Kidney (tissue), 13 donors: ENCODE measurements at regions not wholly inside any gene's neighbourhood (a gene's known extent, or its start where the extent isn't known, plus 50 kb on each side); places are given as distances from the start of the nearest gene placed in this dataset.

Experiments
- DNase-seq, 5 donors: peaks; one replicate each; pipeline ENCODE4 v3.0.0-alpha.2; 2013 to 2020
- FAIRE-seq: peaks from 2 replicates; lab custom pipeline; 2012; peaks lifted over from hg19 to GRCh38; lab: Jason Lieb, UNC
- H3K27ac ChIP-seq, 2 donors: one replicate each; pipeline ENCODE4 v1.7.0; 2013; ENCODE audit warnings: low read depth in 2 of 2, low read length in 2 of 2, inconsistent platforms in 1 of 2
- H3K27me3 ChIP-seq: one replicate; pipeline ENCODE4 v1.7.1; 2013; ENCODE audit warnings: low read length, inconsistent platforms; ENCODE audit not compliant: control insufficient read depth, insufficient read depth
- H3K36me3 ChIP-seq, 3 donors: one replicate each; pipeline versions ENCODE4 v1.7.0 to v1.7.1; 2013; ENCODE audit warnings: low read length in 3 of 3, control low read depth in 1 of 3, inconsistent platforms in 1 of 3; ENCODE audit not compliant: insufficient read depth in 3 of 3, control insufficient read depth in 2 of 3
- H3K4me1 ChIP-seq, 3 donors: one replicate each; pipeline versions ENCODE4 v1.7.0 to v1.7.1; 2013; ENCODE audit warnings: low read length in 3 of 3, inconsistent platforms in 1 of 3, low read depth in 1 of 3; ENCODE audit not compliant: control insufficient read depth in 2 of 3, insufficient read depth in 2 of 3
- H3K4me3 ChIP-seq, 3 donors: one replicate each; pipeline versions ENCODE4 v1.7.0 to v1.8.1; 2013; ENCODE audit warnings: low read length in 3 of 3, control low read depth in 1 of 3, inconsistent platforms in 1 of 3
- H3K9ac ChIP-seq, 3 donors: one replicate each; pipeline versions ENCODE4 v1.7.0 to v1.7.1; 2013; ENCODE audit warnings: low read length in 3 of 3, control low read depth in 1 of 3, inconsistent platforms in 1 of 3
- H3K9me3 ChIP-seq, 3 donors: one replicate each; pipeline versions ENCODE4 v1.7.0 to v1.7.1; 2013; ENCODE audit warnings: low read length in 3 of 3, control low read depth in 1 of 3, inconsistent platforms in 1 of 3; ENCODE audit not compliant: control insufficient read depth in 2 of 3, insufficient read depth in 1 of 3
- CTCF ChIP-seq: IDR thresholded peaks from 3 replicates; pipeline ENCODE4 v1.5.1; 2012; ENCODE audit warnings: mild to moderate bottlenecking, moderate library complexity, borderline replicate concordance; ENCODE audit not compliant: insufficient read depth; ENCODE audit errors: extremely low read depth
- intact Hi-C: fragments of 100-400 bp; cut with DNase I; formaldehyde crosslinking; loops from one replicate; pipeline ENCODE4 v1.11.1; 2022
- donor health status: control.
- donor health status: control.
- donor health status: control.
- donor health status: control.
- donor health status: control.
- donor health status: DM: yes; HTN: yes; CAD: no.
- donor health status: Normal renal cell carcinoma (clear cell type).

- Histone ChIP-seq H3K9me3 (no peaks in the 10 kb centered on the region), H3K4me1 (no peaks in the 10 kb centered on the region), H3K4me3 (no peak overlapping the region), H3K9ac (no peak overlapping the region), H3K27me3 (no peaks in the 10 kb centered on the region), H3K36me3 (no peaks in the 10 kb centered on the region), H3K27ac (no peak overlapping the region)
- FAIRE-seq (no peak), DNase-seq (no peak)
- TF ChIP-seq CTCF: no peak
- intact Hi-C loops: no loop called here
Measured at GRCh38 chr2:118269408-118270051, 181.3 kb downstream of the INSIG2 start.

- no peak for DNase-seq
- Histone ChIP-seq H3K4me1 (no peaks in the 10 kb centered on the region), H3K9me3 (no peaks in the 10 kb centered on the region), H3K9ac (no peak overlapping the region), H3K27me3 (no peaks in the 10 kb centered on the region), H3K4me3 (no peak overlapping the region), H3K27ac (no peak overlapping the region), H3K36me3 (no peaks in the 10 kb centered on the region)
- no peak for FAIRE-seq
- no peak for TF ChIP-seq CTCF
- intact Hi-C loops: no loop called here
Measured at GRCh38 chr2:118268268-118268667, 180.0 kb downstream of the INSIG2 start.

GRCh38 chr2:118265873-118266455 lies 177.7 kb downstream of the INSIG2 start:
- Histone ChIP-seq H3K4me1 (no peaks in the 10 kb centered on the region), H3K9ac (no peak overlapping the region), H3K27ac (no peak overlapping the region), H3K36me3 (no peaks in the 10 kb centered on the region), H3K9me3 (no peaks in the 10 kb centered on the region), H3K4me3 (no peak overlapping the region), H3K27me3 (no peaks in the 10 kb centered on the region)
- no peak for FAIRE-seq
- DNase-seq: peak in 1 of 5 donors; percentile 3
- no peak for TF ChIP-seq CTCF
- intact Hi-C loops: no loop called here
